Right lung (tissue), 2 donors: ENCODE measurements at regions not wholly inside any gene's neighbourhood (a gene's known extent, or its start where the extent isn't known, plus 50 kb on each side); places are given as distances from the start of the nearest gene placed in this dataset.

Experiments used
- DNase-seq, 2 donors: peaks; one replicate each; pipeline ENCODE4 v3.0.0-alpha.2; 2013

- DNase-seq: no peak
Observed at GRCh38 chr18:27752944-27753343, 424.0 kb downstream of the CDH2 start.

GRCh38 chr18:27750923-27751322 is 426.0 kb downstream of the CDH2 start:
- no peak for DNase-seq

- DNase-seq: peak in 1 of 2 donors; percentile 23
Observed at GRCh38 chr18:27750014-27750413, 426.9 kb downstream of the CDH2 start.

GRCh38 chr18:27749194-27749593 is 427.7 kb downstream of the CDH2 start:
- no peak for DNase-seq

GRCh38 chr18:27746241-27746640 is 430.7 kb downstream of the CDH2 start:
- DNase-seq: no peak

- DNase-seq: no peak
Observed at GRCh38 chr18:27735117-27735516, 441.8 kb downstream of the CDH2 start.

- DNase-seq: no peak
Observed at GRCh38 chr18:27731211-27731610, 445.7 kb downstream of the CDH2 start.

- no peak for DNase-seq
Observed at GRCh38 chr18:27728659-27729058, 448.3 kb downstream of the CDH2 start.

GRCh38 chr18:27724362-27724761 is 452.6 kb downstream of the CDH2 start:
- no peak for DNase-seq

- DNase-seq: no peak
Observed at GRCh38 chr18:27723168-27723567, 453.8 kb downstream of the CDH2 start.

- no peak for DNase-seq
Observed at GRCh38 chr18:27719680-27720079, 457.2 kb downstream of the CDH2 start.

- no peak for DNase-seq
Observed at GRCh38 chr18:27717816-27718215, 459.1 kb downstream of the CDH2 start.

- DNase-seq: no peak
Observed at GRCh38 chr18:27717250-27717649, 459.7 kb downstream of the CDH2 start.

- DNase-seq: no peak
Observed at GRCh38 chr18:27715751-27716150, 461.2 kb downstream of the CDH2 start.

GRCh38 chr18:27713738-27714095 is 463.2 kb downstream of the CDH2 start:
- peak; percentile 5 to 27 for DNase-seq

GRCh38 chr18:27713037-27713737 is 463.7 kb downstream of the CDH2 start:
- peak; percentile 10 to 22 for DNase-seq

- no peak for DNase-seq
Observed at GRCh38 chr18:27712066-27712465, 464.9 kb downstream of the CDH2 start.

- DNase-seq: no peak
Observed at GRCh38 chr18:27711382-27711781, 465.5 kb downstream of the CDH2 start.

- no peak for DNase-seq
Observed at GRCh38 chr18:27709344-27709743, 467.6 kb downstream of the CDH2 start.

- DNase-seq: no peak
Observed at GRCh38 chr18:27707201-27707600, 469.7 kb downstream of the CDH2 start.

GRCh38 chr18:27704736-27705361 is 472.1 kb downstream of the CDH2 start:
- DNase-seq: no peak

- DNase-seq: no peak
Observed at GRCh38 chr18:27699137-27699536, 477.8 kb downstream of the CDH2 start.

GRCh38 chr18:27696148-27696547 is 480.8 kb downstream of the CDH2 start:
- DNase-seq: no peak

- DNase-seq: no peak
Observed at GRCh38 chr18:27695503-27695902, 481.4 kb downstream of the CDH2 start.
